H1 (cell line): ENCODE measurements at regions not wholly inside any gene's neighbourhood (a gene's known extent, or its start where the extent isn't known, plus 50 kb on each side); places are given as distances from the start of the nearest gene placed in this dataset.

Source experiments
- CBX8 ChIP-seq: fragments of 300-800, 300-1000 bp; sonication (generic); IDR thresholded peaks from 2 replicates; pipeline ENCODE4 v1.7.1; 2016; ENCODE audit warnings: low read depth, low read length, borderline replicate concordance
- CTCF ChIP-seq, 3 experiments: IDR thresholded peaks; 1 replicate in 2 of 3; 2 replicates in 1 of 3; pipeline versions ENCODE4 v1.5.1 to v1.6.1; 2011; ENCODE audit warnings: low read length in 3 of 3, mild to moderate bottlenecking in 3 of 3, inconsistent platforms in 2 of 3, low read depth in 1 of 3, moderate library complexity in 1 of 3; ENCODE audit not compliant: insufficient read depth in 1 of 3; ENCODE audit errors: control extremely low read depth in 1 of 3
- EZH2 ChIP-seq: fragments of 200-600 bp; sonication (generic); IDR thresholded peaks from 2 replicates; pipeline ENCODE4 v1.7.1; 2012; ENCODE audit warnings: low read depth, mild to moderate bottlenecking, moderate library complexity, low read length, inconsistent platforms; ENCODE audit not compliant: severe bottlenecking
- POLR2A ChIP-seq, 2 experiments: IDR thresholded peaks; 1 replicate in 1 of 2; 2 replicates in 1 of 2; pipeline ENCODE4 v1.6.1; 2011; ENCODE audit warnings: low read depth in 2 of 2, low read length in 2 of 2, mild to moderate bottlenecking in 2 of 2; ENCODE audit errors: control extremely low read depth in 1 of 2
- POLR2AphosphoS5 ChIP-seq: IDR thresholded peaks from 2 replicates; pipeline ENCODE4 v1.6.1; 2011; ENCODE audit warnings: low read depth, low read length
- TAF1 ChIP-seq: IDR thresholded peaks from 2 replicates; pipeline ENCODE4 v1.6.1; 2011; ENCODE audit warnings: mild to moderate bottlenecking, low read depth, low read length
- USF2 ChIP-seq: IDR thresholded peaks from 2 replicates; pipeline ENCODE4 v1.6.1; 2011; ENCODE audit warnings: low read length, improper control_type of control experiment
- ZNF274 ChIP-seq: IDR thresholded peaks from 2 replicates; pipeline ENCODE4 v1.7.0; 2012; ENCODE audit warnings: low read length, borderline replicate concordance; ENCODE audit errors: extremely low read depth

- TF ChIP-seq POLR2AphosphoS5 (no peak), CTCF (IDR thresholded peaks at IDR 0.05; ENCODE audit: control extremely low read depth in 1 of 3, insufficient read depth in 1 of 3, low read depth in 1 of 3, low read length in 3 of 3) (no peak), USF2 (no peak), ZNF274 (no peak), TAF1 (no peak), POLR2A (IDR thresholded peaks at IDR 0.05; ENCODE audit: control extremely low read depth in 1 of 2, low read depth in 2 of 2, low read length in 2 of 2) (no peak), CBX8 (no peak), EZH2 (no peak)
Measured at GRCh38 chr10:113480081-113480360, 72.8 kb upstream of the HABP2 start.
